HG02885 (cell line): ENCODE measurements at regions not wholly inside any gene's neighbourhood (a gene's known extent, or its start where the extent isn't known, plus 50 kb on each side); places are given as distances from the start of the nearest gene placed in this dataset.

Source experiments
- ATAC-seq: cut with Tn5 transposase; IDR thresholded peaks from one replicate; pipeline ENCODE4 v1.9.1; 2021; ENCODE audit warnings: mild to moderate bottlenecking; ENCODE audit not compliant: unreplicated experiment, poor library complexity

DNA sequence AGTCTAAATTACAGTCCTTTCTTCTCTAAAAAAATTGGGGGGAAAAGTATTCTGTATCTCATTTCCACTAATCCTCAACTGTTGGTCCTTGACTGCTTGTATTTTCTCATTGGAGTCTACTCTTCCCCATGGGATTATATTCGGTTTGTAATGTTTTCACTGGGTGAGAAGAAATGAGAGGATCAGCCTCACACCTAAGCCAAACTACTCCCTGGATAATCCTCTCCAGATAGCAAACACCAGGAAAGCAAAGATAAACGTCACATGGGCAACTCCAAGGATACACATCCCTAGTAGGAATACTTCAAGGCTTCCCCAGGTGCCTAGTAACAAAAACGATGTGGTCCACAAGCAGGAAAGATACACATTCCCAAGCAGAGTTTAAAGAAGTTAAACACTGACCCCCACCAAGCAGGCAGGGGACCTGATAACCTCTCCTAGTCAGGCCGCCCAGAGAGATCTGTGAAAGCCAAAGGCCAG lies 53.9 kb upstream of the SOX4 start:
- ATAC-seq, result no peak
